Transverse colon (tissue), 4 donors: ENCODE measurements at regions not wholly inside any gene's neighbourhood (a gene's known extent, or its start where the extent isn't known, plus 50 kb on each side); places are given as distances from the start of the nearest gene placed in this dataset.

ENCODE experiments used
- CTCF ChIP-seq, 5 experiments: fragments of 200-600 bp in 3 of 5; fragments of 450-650 bp in 2 of 5; sonication (generic) in 3 of 5; IDR thresholded peaks; 1 replicate in 2 of 5; 2 replicates in 3 of 5; pipeline ENCODE4 v1.5.1; 2016 to 2017; ENCODE audit warnings: antibody characterized with exemption in 5 of 5, inconsistent platforms in 3 of 5, mild to moderate bottlenecking in 2 of 5, moderate library complexity in 1 of 5
- POLR2AphosphoS5 ChIP-seq, 3 donors: sonication (generic); formaldehyde crosslinking; IDR thresholded peaks; one replicate each; pipeline ENCODE4 v1.6.1; 2016; ENCODE audit warnings: antibody characterized with exemption in 3 of 3

GRCh38 chr3:182636646-182637045 lies 156.7 kb upstream of the ATP11B start:
- TF ChIP-seq CTCF (IDR thresholded peaks at IDR 0.05) (no peak), POLR2AphosphoS5 (IDR thresholded peaks at IDR 0.05) (no peak)
